Calu3 (cell line): ENCODE measurements at regions not wholly inside any gene's neighbourhood (a gene's known extent, or its start where the extent isn't known, plus 50 kb on each side); places are given as distances from the start of the nearest gene placed in this dataset.

Experiments
- BruUV-seq: library from RNA; stranded (reverse); fragments of 400-500 nt; replicated peaks from 2 replicates; lab custom pipeline; 2021; lab: Mats Ljungman, UMichigan
- CTCF ChIA-PET: fragments of 300-600 bp; sonication (Branson Sonifier 250); formaldehyde crosslinking; loops from one replicate; lab custom pipeline; 2022; ENCODE audit warnings: antibody characterized with exemption; lab: Charles Lee
- DNase-seq: peaks from one replicate; pipeline ENCODE4 v3.0.0; 2022
- H3K27ac Mint-ChIP-seq: one replicate; pipeline ENCODE4 v1.8.0; 2022; ENCODE audit warnings: mixed read lengths; ENCODE audit not compliant: unreplicated experiment
- H3K27me3 Mint-ChIP-seq: one replicate; pipeline ENCODE4 v1.8.0; 2022; ENCODE audit warnings: mixed read lengths; ENCODE audit not compliant: unreplicated experiment
- H3K36me3 Mint-ChIP-seq: one replicate; pipeline ENCODE4 v1.8.0; 2022; ENCODE audit warnings: mild to moderate bottlenecking, moderate library complexity, mixed read lengths; ENCODE audit not compliant: insufficient read depth, unreplicated experiment
- H3K4me1 Mint-ChIP-seq: one replicate; pipeline ENCODE4 v1.8.0; 2022; ENCODE audit warnings: mild to moderate bottlenecking, low read depth, mixed read lengths; ENCODE audit not compliant: unreplicated experiment
- H3K4me3 Mint-ChIP-seq: one replicate; pipeline ENCODE4 v1.8.0; 2022; ENCODE audit warnings: mild to moderate bottlenecking, low read depth, moderate library complexity, mixed read lengths; ENCODE audit not compliant: unreplicated experiment
- H3K9me3 Mint-ChIP-seq: one replicate; pipeline ENCODE4 v1.8.0; 2022; ENCODE audit warnings: low read depth, mixed read lengths; ENCODE audit not compliant: unreplicated experiment
- CTCF ChIP-seq: fragments of 200-600 bp; IDR thresholded peaks from one replicate; pipeline ENCODE4 v1.8.0; 2022; ENCODE audit warnings: antibody characterized with exemption; ENCODE audit not compliant: unreplicated experiment
- intact Hi-C: fragments of 100-400 bp; cut with micrococcal nuclease; formaldehyde crosslinking; loops from one replicate; pipeline ENCODE4 v1.10.0; 2022; ENCODE audit not compliant: unreplicated experiment

GRCh38 chr11:128279866-128280265 is 307.5 kb downstream of the ETS1 start:
- no TSS peak for BruUV-seq
- H3K36me3 Mint-ChIP-seq, result no peaks in the 10 kb centered on the region
- H3K4me3 Mint-ChIP-seq, result no peak overlapping the region
- H3K27me3 Mint-ChIP-seq, result no peaks in the 10 kb centered on the region
- peak overlapping the region; percentile 27 for H3K27ac Mint-ChIP-seq
- intact Hi-C loops, result loop anchor here (10.0 kb wide), 1 partner anchor 245 kb away; no protein-coding TSS in a partner anchor
- no peak for DNase-seq
- H3K4me1 Mint-ChIP-seq, result no peaks in the 10 kb centered on the region
- TF ChIP-seq CTCF, result no peak
- CTCF ChIA-PET, result no interaction called here
- H3K9me3 Mint-ChIP-seq, result peaks cover 3% of the 10 kb centered on the region

- CTCF ChIA-PET, result no interaction called here
- Mint-ChIP-seq H3K4me1 (no peaks in the 10 kb centered on the region), H3K36me3 (no peaks in the 10 kb centered on the region), H3K27me3 (no peaks in the 10 kb centered on the region), H3K9me3 (peaks cover 5% of the 10 kb centered on the region), H3K27ac (no peak overlapping the region), H3K4me3 (no peak overlapping the region)
- no peak for DNase-seq
- no peak for TF ChIP-seq CTCF
- no TSS peak for BruUV-seq
- intact Hi-C loops, result no loop called here
These were observed 313.6 kb downstream of the ETS1 start for GRCh38 chr11:128273736-128274135.

- no TSS peak for BruUV-seq
- H3K9me3 Mint-ChIP-seq, result peaks cover 5% of the 10 kb centered on the region
- no peaks in the 10 kb centered on the region for H3K27me3 Mint-ChIP-seq
- H3K4me1 Mint-ChIP-seq, result no peaks in the 10 kb centered on the region
- no peak for TF ChIP-seq CTCF
- intact Hi-C loops, result no loop called here
- H3K4me3 Mint-ChIP-seq, result no peak overlapping the region
- no peak for DNase-seq
- H3K27ac Mint-ChIP-seq, result no peak overlapping the region
- CTCF ChIA-PET, result no interaction called here
- H3K36me3 Mint-ChIP-seq, result no peaks in the 10 kb centered on the region
These were observed 316.0 kb downstream of the ETS1 start for GRCh38 chr11:128271401-128271800.

- CTCF ChIA-PET, result no interaction called here
- Mint-ChIP-seq H3K9me3 (no peaks in the 10 kb centered on the region), H3K4me3 (no peak overlapping the region), H3K4me1 (no peaks in the 10 kb centered on the region), H3K27ac (no peak overlapping the region), H3K27me3 (no peaks in the 10 kb centered on the region), H3K36me3 (no peaks in the 10 kb centered on the region)
- intact Hi-C loops, result no loop called here
- BruUV-seq, result no TSS peak
- DNase-seq, result no peak
- no peak for TF ChIP-seq CTCF
These were observed 317.9 kb downstream of the ETS1 start for GRCh38 chr11:128269466-128269865.
